Activated T-helper 1 cell treated with anti-CD3 and anti-CD28 coated beads, Interleukin-12 subunit alpha, Interleukin-12 subunit beta, Interleukin-2, Interleukin-4 antibody, amounts not matched to agents 30 ng/mL and 10 ng/mL and 1 ng/mL, durations not matched to agents 14 hours and 24 hours and 36 hours (primary cell): ENCODE measurements at regions not wholly inside any gene's neighbourhood (a gene's known extent, or its start where the extent isn't known, plus 50 kb on each side); places are given as distances from the start of the nearest gene placed in this dataset.

ENCODE experiments used
- DNase-seq: peaks from one replicate; pipeline ENCODE4 v3.0.0; 2021; ENCODE audit warnings: low spot score
- H3K27ac Mint-ChIP-seq: one replicate; pipeline ENCODE4 v1.8.0; 2021; ENCODE audit warnings: mild to moderate bottlenecking, mixed read lengths
- H3K27me3 Mint-ChIP-seq: one replicate; pipeline ENCODE4 v1.8.0; 2022; ENCODE audit warnings: mild to moderate bottlenecking, moderate library complexity, mixed read lengths; ENCODE audit not compliant: insufficient read depth
- H3K36me3 Mint-ChIP-seq: one replicate; pipeline ENCODE4 v1.8.0; 2021; ENCODE audit warnings: low read depth, mixed read lengths
- H3K4me1 Mint-ChIP-seq: one replicate; pipeline ENCODE4 v1.8.0; 2021; ENCODE audit warnings: low read depth, mixed read lengths
- H3K4me3 Mint-ChIP-seq: one replicate; pipeline ENCODE4 v1.8.0; 2021; ENCODE audit warnings: mild to moderate bottlenecking, moderate library complexity, mixed read lengths
- H3K9me3 Mint-ChIP-seq: one replicate; pipeline ENCODE4 v1.8.0; 2021; ENCODE audit warnings: mixed read lengths
- intact Hi-C: fragments of 100-400 bp; cut with micrococcal nuclease; formaldehyde crosslinking; loops from one replicate; pipeline ENCODE4 v1.15.1; 2024

- peaks cover 2% of the 10 kb centered on the region for H3K36me3 Mint-ChIP-seq
- no peak overlapping the region for H3K4me3 Mint-ChIP-seq
- peaks cover 5% of the 10 kb centered on the region for H3K4me1 Mint-ChIP-seq
- H3K27me3 Mint-ChIP-seq: no peaks in the 10 kb centered on the region
- H3K9me3 Mint-ChIP-seq: peaks cover 4% of the 10 kb centered on the region
- DNase-seq: no peak
- intact Hi-C loops: no loop called here
- H3K27ac Mint-ChIP-seq: no peak overlapping the region
These were observed 56.4 kb upstream of the RBMS1 start for GRCh38 chr2:160550048-160550447.

GRCh38 chr2:160551259-160551658, 57.7 kb upstream of the RBMS1 start:
- intact Hi-C loops: no loop called here
- H3K9me3 Mint-ChIP-seq: peaks cover 4% of the 10 kb centered on the region
- no peaks in the 10 kb centered on the region for H3K27me3 Mint-ChIP-seq
- peaks cover 5% of the 10 kb centered on the region for H3K4me1 Mint-ChIP-seq
- peaks cover 1% of the 10 kb centered on the region for H3K36me3 Mint-ChIP-seq
- no peak overlapping the region for H3K27ac Mint-ChIP-seq
- DNase-seq: no peak
- H3K4me3 Mint-ChIP-seq: no peak overlapping the region

- no peak overlapping the region for H3K27ac Mint-ChIP-seq
- H3K9me3 Mint-ChIP-seq: no peaks in the 10 kb centered on the region
- intact Hi-C loops: no loop called here
- DNase-seq: no peak
- peaks cover 5% of the 10 kb centered on the region for H3K4me1 Mint-ChIP-seq
- no peak overlapping the region for H3K4me3 Mint-ChIP-seq
- H3K36me3 Mint-ChIP-seq: peaks cover 1% of the 10 kb centered on the region
- no peaks in the 10 kb centered on the region for H3K27me3 Mint-ChIP-seq
These were observed 61.9 kb upstream of the RBMS1 start for GRCh38 chr2:160555420-160556071.

- intact Hi-C loops: no loop called here
- no peak overlapping the region for H3K4me3 Mint-ChIP-seq
- no peak for DNase-seq
- no peaks in the 10 kb centered on the region for H3K9me3 Mint-ChIP-seq
- no peaks in the 10 kb centered on the region for H3K36me3 Mint-ChIP-seq
- H3K4me1 Mint-ChIP-seq: no peaks in the 10 kb centered on the region
- no peak overlapping the region for H3K27ac Mint-ChIP-seq
- no peaks in the 10 kb centered on the region for H3K27me3 Mint-ChIP-seq
These were observed 64.3 kb upstream of the RBMS1 start for GRCh38 chr2:160557903-160558302.

- Mint-ChIP-seq H3K9me3 (no peaks in the 10 kb centered on the region), H3K4me3 (no peak overlapping the region), H3K27me3 (no peaks in the 10 kb centered on the region), H3K27ac (no peak overlapping the region), H3K36me3 (no peaks in the 10 kb centered on the region), H3K4me1 (no peaks in the 10 kb centered on the region)
- intact Hi-C loops: no loop called here
- DNase-seq: no peak
These were observed 64.9 kb upstream of the RBMS1 start for GRCh38 chr2:160558531-160558930.

- H3K4me1 Mint-ChIP-seq: no peaks in the 10 kb centered on the region
- H3K4me3 Mint-ChIP-seq: no peak overlapping the region
- intact Hi-C loops: no loop called here
- peaks cover 2% of the 10 kb centered on the region for H3K27me3 Mint-ChIP-seq
- H3K36me3 Mint-ChIP-seq: no peaks in the 10 kb centered on the region
- no peak for DNase-seq
- H3K27ac Mint-ChIP-seq: no peak overlapping the region
- no peaks in the 10 kb centered on the region for H3K9me3 Mint-ChIP-seq
These were observed 68.1 kb upstream of the RBMS1 start for GRCh38 chr2:160561551-160562295.

- no peaks in the 10 kb centered on the region for H3K4me1 Mint-ChIP-seq
- H3K4me3 Mint-ChIP-seq: no peak overlapping the region
- no peak for DNase-seq
- H3K27me3 Mint-ChIP-seq: peaks cover 3% of the 10 kb centered on the region
- H3K36me3 Mint-ChIP-seq: no peaks in the 10 kb centered on the region
- intact Hi-C loops: no loop called here
- H3K27ac Mint-ChIP-seq: no peak overlapping the region
- no peaks in the 10 kb centered on the region for H3K9me3 Mint-ChIP-seq
These were observed 69.1 kb upstream of the RBMS1 start for GRCh38 chr2:160562730-160563129.

GRCh38 chr2:160564591-160564990, 71.0 kb upstream of the RBMS1 start:
- Mint-ChIP-seq H3K27me3 (peaks cover 8% of the 10 kb centered on the region), H3K9me3 (peaks cover 4% of the 10 kb centered on the region), H3K36me3 (no peaks in the 10 kb centered on the region), H3K4me1 (no peaks in the 10 kb centered on the region), H3K27ac (no peak overlapping the region), H3K4me3 (no peak overlapping the region)
- intact Hi-C loops: no loop called here
- DNase-seq: no peak

- DNase-seq: no peak
- intact Hi-C loops: no loop called here
- H3K27ac Mint-ChIP-seq: no peak overlapping the region
These were observed 71.7 kb upstream of the RBMS1 start for GRCh38 chr2:160565099-160565845.

GRCh38 chr2:160566717-160567116, 73.1 kb upstream of the RBMS1 start:
- H3K36me3 Mint-ChIP-seq: no peaks in the 10 kb centered on the region
- peaks cover 4% of the 10 kb centered on the region for H3K9me3 Mint-ChIP-seq
- no peak overlapping the region for H3K27ac Mint-ChIP-seq
- intact Hi-C loops: no loop called here
- H3K4me3 Mint-ChIP-seq: no peak overlapping the region
- DNase-seq: no peak
- peaks cover 8% of the 10 kb centered on the region for H3K27me3 Mint-ChIP-seq
- no peaks in the 10 kb centered on the region for H3K4me1 Mint-ChIP-seq

More at GRCh38 chr2:160565099-160565845, 71.7 kb upstream of the RBMS1 start:
- Mint-ChIP-seq H3K4me1 (no peaks in the 10 kb centered on the region), H3K4me3 (no peak overlapping the region), H3K27me3 (peaks cover 8% of the 10 kb centered on the region), H3K36me3 (no peaks in the 10 kb centered on the region), H3K9me3 (peaks cover 4% of the 10 kb centered on the region)

GRCh38 chr2:160568856-160569255, 75.2 kb upstream of the RBMS1 start:
- Mint-ChIP-seq H3K4me1 (no peaks in the 10 kb centered on the region), H3K9me3 (peaks cover 4% of the 10 kb centered on the region)

GRCh38 chr2:160570376-160570775, 76.8 kb upstream of the RBMS1 start:
- Mint-ChIP-seq H3K4me3 (no peak overlapping the region), H3K27me3 (peaks cover 5% of the 10 kb centered on the region), H3K4me1 (no peaks in the 10 kb centered on the region), H3K27ac (no peak overlapping the region), H3K9me3 (peaks cover 4% of the 10 kb centered on the region), H3K36me3 (no peaks in the 10 kb centered on the region)
- no peak for DNase-seq
- intact Hi-C loops: no loop called here

More at GRCh38 chr2:160568856-160569255, 75.2 kb upstream of the RBMS1 start:
- Mint-ChIP-seq H3K27me3 (peaks cover 8% of the 10 kb centered on the region), H3K4me3 (no peak overlapping the region), H3K36me3 (no peaks in the 10 kb centered on the region), H3K27ac (no peak overlapping the region)
- DNase-seq: no peak
- intact Hi-C loops: no loop called here

GRCh38 chr2:160574468-160575140, 81.0 kb upstream of the RBMS1 start:
- no peaks in the 10 kb centered on the region for H3K9me3 Mint-ChIP-seq
- H3K27me3 Mint-ChIP-seq: peaks cover 2% of the 10 kb centered on the region
- H3K27ac Mint-ChIP-seq: no peak overlapping the region
- no peaks in the 10 kb centered on the region for H3K36me3 Mint-ChIP-seq
- no peak overlapping the region for H3K4me3 Mint-ChIP-seq
- H3K4me1 Mint-ChIP-seq: no peaks in the 10 kb centered on the region
- intact Hi-C loops: no loop called here
- no peak for DNase-seq
